ENCODE measurements at regions not wholly inside any gene's neighbourhood (a gene's known extent, or its start where the extent isn't known, plus 50 kb on each side); places are given as distances from the start of the nearest gene placed in this dataset.

DNA sequence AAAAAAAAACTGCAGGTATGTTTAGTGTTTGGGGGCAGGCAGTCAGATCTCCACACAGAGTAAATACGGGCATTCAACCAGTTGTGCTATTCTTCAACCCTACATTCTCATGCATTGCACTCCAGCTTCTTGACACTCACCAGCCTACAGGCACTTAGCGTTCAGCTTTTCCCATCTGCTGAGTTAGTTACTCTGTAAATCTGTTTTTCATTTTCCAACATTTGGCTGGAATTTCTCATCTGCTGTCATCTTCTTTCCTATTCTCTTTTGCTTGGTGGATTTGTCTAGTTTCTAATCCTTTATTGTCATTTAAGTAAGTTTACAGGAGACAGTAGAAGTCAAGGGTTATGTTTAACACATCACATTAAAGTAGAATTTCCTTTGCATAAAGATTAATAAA, 1318.9 kb downstream of the OLFM4 start:
- ChIA-PET CTCF (no interaction called here), POLR2A (no interaction called here)
- TF ChIP-seq, protein P1, sequence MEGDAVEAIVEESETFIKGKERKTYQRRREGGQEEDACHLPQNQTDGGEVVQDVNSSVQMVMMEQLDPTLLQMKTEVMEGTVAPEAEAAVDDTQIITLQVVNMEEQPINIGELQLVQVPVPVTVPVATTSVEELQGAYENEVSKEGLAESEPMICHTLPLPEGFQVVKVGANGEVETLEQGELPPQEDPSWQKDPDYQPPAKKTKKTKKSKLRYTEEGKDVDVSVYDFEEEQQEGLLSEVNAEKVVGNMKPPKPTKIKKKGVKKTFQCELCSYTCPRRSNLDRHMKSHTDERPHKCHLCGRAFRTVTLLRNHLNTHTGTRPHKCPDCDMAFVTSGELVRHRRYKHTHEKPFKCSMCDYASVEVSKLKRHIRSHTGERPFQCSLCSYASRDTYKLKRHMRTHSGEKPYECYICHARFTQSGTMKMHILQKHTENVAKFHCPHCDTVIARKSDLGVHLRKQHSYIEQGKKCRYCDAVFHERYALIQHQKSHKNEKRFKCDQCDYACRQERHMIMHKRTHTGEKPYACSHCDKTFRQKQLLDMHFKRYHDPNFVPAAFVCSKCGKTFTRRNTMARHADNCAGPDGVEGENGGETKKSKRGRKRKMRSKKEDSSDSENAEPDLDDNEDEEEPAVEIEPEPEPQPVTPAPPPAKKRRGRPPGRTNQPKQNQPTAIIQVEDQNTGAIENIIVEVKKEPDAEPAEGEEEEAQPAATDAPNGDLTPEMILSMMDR (IDR thresholded peaks at IDR 0.05; ENCODE audit: control extremely low read depth, extremely low read depth, low read depth, missing control alignments): no peak
- no peak for DNase-seq (ENCODE audit: extremely low spot score)

DNA sequence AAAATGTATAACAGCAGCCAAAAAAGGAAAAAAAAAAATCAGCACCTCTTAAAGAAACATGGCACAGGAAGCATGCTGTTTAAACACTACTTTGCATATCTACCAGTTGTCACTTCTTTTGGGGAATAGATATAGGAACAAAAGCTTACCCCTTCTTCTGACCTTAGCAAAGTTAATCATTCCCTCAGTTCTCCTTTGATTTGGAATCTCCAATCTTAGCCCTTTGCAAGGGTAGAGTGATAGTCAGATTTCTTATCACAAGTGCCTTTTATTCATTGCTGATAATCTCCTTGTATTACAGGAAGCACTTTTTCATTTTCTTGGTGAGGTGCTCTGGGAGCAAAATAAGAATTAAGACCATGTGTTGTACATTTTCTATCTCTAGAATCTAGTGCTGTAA, 1327.6 kb downstream of the OLFM4 start:
- ChIA-PET CTCF (no interaction called here), POLR2A (no interaction called here)
- no peak for DNase-seq (ENCODE audit: extremely low spot score)
- TF ChIP-seq, protein P1 (IDR thresholded peaks at IDR 0.05; ENCODE audit: control extremely low read depth, extremely low read depth, low read depth, missing control alignments): no peak

DNA sequence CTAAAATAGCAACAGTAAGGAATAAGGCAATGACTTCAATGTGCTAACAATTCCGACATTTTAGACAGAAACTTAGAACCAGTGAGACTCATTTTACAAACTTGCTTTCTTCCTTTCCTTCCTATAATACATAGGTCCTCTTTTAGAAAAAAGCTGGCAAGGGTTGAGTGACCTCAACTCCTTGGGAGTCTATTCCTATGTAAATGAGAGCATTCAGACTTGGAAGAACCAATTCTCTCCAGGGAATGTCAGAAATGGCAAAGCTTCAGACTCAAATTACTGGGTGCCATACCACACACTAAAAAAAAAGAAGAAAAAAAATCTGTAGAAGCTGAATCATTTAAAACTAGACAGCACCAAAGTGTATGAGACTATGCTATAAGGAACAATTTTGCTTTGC, 1328.2 kb downstream of the OLFM4 start:
- ChIA-PET CTCF (no interaction called here), POLR2A (no interaction called here)
- DNase-seq (ENCODE audit: extremely low spot score): no peak
- TF ChIP-seq, protein P1 (IDR thresholded peaks at IDR 0.05; ENCODE audit: control extremely low read depth, extremely low read depth, low read depth, missing control alignments): no peak

DNA sequence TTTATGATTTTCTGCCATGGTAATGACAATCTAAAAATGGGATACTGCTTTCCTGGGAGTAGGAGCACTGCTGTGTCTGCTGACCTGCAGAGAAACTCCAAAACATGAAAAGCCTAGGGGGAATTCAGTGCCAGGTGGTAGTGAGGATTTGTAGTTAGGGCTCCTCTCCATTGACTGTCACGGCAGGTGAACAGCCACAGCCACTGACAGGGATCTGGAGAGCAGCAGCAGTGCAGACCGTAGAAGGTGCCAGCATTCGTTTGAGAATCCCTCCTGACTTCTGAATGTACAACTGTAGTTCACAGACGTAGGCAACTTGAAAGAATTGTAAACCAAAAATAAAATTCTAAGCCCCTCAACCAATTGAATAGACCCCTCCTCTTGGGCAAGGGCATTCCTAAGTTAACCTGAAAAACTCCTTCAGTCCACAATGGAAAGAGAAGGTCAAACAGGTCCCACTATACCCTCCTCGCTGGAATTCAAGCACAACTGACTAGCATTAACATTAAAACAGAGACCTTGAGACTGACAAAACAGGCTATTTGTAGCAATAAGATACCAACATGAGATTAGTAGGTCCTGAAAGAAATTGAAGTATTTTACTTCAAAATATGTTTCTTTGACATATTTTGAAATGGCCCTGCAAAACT, 1328.8 kb downstream of the OLFM4 start:
- CTCF ChIA-PET: no interaction called here
- no peak for DNase-seq (ENCODE audit: extremely low spot score)
- POLR2A ChIA-PET: no interaction called here
- TF ChIP-seq, protein P1 (IDR thresholded peaks at IDR 0.05; ENCODE audit: control extremely low read depth, extremely low read depth, low read depth, missing control alignments): no peak

DNA sequence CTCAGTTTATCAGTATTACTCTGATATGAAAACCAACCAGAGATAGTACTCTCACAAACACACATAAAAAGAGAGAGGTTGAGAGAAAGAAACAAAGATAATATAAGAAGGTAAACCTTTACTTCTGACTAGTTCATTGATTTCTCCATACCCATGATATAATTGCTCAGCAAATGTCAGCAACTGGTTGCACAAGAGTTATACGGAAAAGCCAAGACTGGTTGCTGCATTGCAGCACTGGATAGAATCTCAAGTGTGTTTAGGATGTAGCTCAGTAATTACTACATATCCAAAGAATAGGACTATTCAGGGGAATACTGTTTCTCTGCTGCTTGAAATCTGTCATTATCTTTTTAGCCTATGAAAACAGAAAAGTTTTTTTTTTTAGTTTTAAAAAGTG, 1332.8 kb downstream of the OLFM4 start:
- no peak for DNase-seq (ENCODE audit: extremely low spot score)
- TF ChIP-seq, protein P1 (IDR thresholded peaks at IDR 0.05; ENCODE audit: control extremely low read depth, extremely low read depth, low read depth, missing control alignments): no peak
- ChIA-PET POLR2A (no interaction called here), CTCF (no interaction called here)

DNA sequence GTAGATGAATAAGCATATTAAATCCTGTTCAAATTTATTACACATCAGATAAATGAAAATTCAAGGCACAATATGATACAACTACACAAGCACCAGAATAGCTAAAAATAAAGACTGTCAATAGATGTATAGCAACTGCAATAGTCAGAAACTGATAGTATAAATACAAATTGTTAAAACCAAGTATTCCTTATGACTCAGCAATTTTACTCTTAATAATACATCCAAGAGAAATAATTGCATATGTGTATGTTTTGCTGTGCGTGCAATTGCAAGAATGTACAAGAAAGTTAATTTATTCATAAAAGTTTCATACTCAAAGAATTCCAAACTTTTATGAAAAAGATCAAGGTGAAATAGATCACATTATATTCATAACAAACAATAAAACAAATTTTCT, 1338.1 kb downstream of the OLFM4 start:
- ChIA-PET CTCF (no interaction called here), POLR2A (no interaction called here)
- no peak for DNase-seq (ENCODE audit: extremely low spot score)
- TF ChIP-seq, protein P1 (IDR thresholded peaks at IDR 0.05; ENCODE audit: control extremely low read depth, extremely low read depth, low read depth, missing control alignments): no peak
